GM18867 (cell line): ENCODE measurements at regions not wholly inside any gene's neighbourhood (a gene's known extent, or its start where the extent isn't known, plus 50 kb on each side); places are given as distances from the start of the nearest gene placed in this dataset.
"Not testable (repeated sequence)": the region's sequence is repeated elsewhere in the genome, so short reads cannot be mapped to it uniquely, and the experiment has no call there.

Experiments used
- ATAC-seq: cut with Tn5 transposase; IDR thresholded peaks from one replicate; pipeline ENCODE4 v1.9.1; 2021; ENCODE audit warnings: mild to moderate bottlenecking, moderate library complexity; ENCODE audit not compliant: unreplicated experiment

DNA sequence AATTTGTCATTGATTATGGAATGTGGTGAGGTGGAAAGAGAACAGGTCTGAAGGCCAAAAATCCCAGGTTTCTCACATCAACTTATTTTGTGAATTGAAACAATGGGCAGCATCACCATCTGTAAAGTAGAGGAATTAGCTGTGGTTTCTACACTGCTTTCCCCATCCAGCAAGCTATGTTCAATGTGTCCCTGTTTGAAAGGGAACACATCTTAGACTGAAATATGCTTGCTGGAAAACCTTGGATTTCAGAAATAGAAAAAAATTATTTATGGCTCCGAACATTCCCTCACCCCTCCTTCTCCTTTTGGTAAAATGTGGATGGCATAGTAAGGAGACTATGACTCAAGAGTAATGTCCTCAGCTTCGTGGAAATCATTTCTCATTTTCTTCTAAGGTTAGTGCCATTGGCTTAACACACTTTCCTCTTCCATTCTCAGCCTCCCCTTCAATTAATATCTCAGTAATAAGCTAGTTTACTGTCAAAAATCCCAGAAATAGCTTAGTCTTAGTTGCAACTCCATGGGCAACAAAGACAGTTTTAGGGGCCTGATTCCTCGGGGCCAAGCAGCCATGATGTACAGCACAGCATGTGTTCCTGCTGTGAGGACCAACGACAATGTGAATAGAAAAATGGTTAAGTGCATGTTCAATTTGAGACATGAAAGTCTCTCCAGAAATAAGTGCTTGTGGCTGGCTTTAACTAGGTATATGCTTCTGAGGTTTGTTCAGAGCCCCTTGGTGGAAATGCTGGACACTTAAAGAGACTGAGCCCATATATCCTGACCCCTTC lies 205.8 kb upstream of the SLC38A2 start:
- ATAC-seq: no peak

DNA sequence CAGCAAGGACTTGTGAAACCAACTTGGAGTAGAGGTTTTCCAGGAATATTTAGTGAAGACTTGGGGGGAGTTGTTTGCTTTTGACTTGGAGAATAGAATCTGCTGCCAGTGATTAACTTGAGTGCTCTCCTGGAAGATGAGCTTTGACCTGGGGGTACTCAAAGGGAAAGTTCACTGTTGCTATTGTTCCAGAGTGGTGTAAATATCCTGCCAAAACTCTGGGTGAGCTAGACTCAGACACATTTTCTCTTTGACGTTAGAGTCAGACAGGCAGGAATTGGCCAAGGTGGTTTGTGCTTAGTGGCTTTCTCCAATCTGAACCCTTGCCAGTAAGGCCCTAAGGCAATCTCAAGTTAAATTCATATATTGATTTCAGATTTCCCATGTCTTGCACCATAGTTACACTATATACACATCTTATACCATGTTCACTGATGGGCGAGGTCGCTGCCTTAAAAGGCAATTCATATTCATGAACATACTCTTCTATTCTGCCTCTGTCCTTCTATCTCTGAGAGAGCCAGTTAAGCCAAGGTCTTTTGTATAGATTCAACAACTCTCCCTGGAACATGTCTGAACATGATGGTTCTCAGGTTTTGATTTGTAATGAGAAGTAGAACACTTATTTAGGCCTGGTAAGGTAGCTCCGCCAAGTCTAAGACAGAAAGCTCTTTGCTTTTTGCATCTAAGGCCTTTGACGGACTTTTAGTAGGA lies 204.6 kb upstream of the SLC38A2 start:
- no peak for ATAC-seq

DNA sequence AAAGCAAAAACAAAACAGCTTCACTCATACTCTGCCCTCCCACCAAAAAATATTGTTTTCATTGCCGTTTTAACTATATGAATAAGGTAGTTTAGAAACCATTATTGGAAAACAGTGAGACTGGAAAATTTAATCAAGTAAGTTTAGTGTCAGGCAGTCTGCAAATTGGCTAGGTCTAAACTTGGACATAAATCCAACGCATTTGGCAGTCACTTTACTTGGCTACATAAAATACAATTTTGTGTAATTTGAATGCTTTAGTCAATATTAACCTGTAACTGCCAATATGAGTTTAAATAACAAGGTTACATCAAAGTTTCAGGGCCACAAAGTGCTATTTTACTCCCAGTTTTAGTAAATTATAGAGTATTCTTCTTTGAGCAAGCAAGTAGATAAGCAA lies 202.3 kb upstream of the SLC38A2 start:
- no peak for ATAC-seq

DNA sequence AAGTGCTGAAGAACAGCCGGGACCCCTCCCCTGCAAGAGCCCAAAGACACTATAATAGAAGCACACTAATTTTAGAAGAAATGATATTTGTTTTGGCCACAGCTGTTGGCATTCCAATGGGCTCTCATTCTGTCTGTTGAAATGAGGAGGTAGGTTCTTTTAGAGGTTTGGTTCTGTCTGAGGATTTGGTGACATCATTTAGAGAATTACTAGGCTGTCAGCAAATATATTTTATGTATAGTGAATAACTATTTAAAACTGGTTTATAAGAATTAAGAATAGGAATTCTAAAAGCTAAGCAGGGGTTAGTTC lies 200.7 kb upstream of the SLC38A2 start:
- no peak for ATAC-seq

DNA sequence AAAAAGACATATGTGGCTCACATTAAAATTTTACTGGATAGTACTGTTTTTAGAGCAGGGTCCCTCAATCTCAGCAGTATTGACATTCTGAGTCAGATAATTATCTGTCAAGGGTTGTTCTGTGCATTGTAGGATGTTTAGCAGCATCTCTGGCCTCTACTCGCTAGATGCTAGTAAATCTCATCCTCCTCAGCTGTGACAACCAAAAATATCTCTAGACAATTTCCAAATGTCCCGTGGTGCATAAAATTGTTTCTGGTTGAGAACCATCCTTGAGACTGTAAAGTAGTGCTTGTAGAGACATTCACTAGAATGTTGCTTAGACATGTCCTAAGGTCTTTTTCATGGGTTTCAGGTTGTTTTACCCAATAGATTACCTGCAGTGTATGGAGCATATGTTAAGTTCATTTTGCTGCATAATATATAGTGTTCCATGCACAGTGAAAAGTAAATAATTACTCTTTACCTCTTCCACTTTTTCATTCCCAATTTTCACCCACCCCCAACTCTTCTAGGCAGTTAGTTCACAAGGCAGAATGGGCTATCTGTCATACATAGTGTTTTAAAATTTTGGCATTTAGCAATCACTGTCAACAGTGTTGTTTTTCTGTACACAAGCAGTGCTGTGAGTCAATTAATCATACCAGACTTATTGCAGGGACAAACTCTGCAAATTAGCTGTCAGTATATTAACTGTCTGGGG lies 200.2 kb upstream of the SLC38A2 start:
- ATAC-seq: no peak

DNA sequence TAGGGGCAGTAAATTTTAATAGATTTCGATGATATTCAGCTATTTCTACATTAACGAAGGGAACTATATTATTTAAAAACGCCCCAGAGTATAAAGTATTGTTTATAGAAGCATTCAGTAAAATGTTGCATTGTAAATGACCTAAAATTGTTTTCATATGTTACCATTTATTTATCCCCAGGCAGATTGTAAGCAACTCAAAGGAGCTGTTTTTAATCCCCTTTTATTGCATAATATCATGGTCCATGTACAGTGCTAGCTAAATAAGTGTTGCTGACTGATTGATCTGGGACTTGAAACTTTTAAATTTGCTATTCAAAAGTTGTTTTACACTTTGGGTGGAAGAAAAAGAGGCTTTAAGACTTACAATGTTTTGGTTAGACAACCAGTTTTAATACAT lies 199.0 kb upstream of the SLC38A2 start:
- no peak for ATAC-seq

DNA sequence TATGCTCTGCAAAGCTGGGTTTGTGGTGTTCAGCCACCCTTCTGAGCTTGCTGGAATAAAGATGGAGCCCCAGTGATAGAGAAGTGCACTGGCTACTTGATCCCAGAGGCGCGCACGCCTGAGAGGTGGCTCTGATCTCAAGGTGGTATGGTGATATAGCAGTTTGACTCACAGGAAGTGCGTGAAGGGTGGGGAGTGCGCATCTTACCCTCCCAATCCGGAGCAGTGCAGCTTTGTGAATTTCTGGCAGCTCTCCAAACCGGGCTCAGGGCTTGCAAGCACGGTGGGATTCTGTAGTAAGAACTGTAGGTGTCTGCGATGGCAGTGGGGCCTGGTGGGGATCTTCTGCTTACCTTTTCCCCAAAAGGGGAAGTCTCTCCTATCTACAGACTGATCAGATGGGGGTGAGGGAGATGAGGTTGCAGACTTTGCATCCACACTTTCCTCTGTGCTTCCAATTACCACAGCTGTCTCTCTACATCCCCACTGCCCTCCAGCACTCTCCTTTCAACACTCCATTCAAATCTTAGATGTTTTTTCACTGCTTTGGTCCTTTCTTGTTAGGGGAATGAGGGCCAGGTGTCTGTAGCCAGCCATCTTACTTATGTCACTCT lies 197.4 kb upstream of the SLC38A2 start:
- ATAC-seq: no peak

DNA sequence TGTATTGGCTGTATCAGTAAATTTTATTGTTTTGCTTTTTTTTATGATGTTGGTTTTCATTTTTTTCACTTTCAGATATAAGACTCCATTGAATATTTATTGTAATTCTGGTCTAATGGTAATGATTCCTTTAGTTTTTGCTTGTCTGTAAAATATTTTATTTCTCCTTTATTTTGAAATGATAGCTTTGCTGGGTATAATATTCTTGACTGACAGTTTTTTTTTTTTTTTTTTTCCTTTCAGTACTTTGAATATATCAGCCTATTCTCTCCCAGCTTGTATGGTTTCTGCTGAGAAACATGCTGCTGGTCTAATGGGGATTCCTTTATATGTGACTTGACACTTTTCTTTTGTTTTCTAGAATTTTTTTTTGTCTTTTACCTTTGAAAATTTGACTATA lies 195.1 kb upstream of the SLC38A2 start:
- ATAC-seq: no peak

DNA sequence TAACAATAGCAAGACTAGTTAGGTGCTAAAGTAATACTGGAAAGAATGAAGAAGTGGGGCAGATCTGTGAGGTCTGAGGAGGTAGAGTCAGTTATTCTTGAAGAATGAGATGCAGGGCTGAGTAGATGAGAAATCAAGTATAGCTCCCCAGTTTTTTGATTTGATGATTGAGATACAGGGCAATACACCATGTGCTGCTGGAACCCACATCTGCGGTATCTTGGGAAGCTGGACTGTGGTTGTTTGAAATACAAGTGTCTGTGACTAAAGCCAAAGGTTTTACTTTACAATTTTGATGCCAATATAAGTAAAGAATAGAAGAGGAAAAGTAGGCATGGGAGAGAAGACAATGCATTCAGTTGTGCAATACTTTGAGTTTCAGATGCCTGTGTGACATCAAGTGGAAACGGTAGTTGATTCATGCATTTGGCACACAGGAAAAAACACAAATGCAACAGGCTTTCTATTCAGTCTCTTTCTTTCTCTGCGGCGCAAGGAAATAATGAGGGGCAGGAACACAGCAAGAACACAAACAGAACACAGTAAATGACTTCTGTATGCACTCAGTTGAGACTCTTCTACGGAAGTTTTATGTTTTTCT lies 190.2 kb upstream of the SLC38A2 start:
- no peak for ATAC-seq

DNA sequence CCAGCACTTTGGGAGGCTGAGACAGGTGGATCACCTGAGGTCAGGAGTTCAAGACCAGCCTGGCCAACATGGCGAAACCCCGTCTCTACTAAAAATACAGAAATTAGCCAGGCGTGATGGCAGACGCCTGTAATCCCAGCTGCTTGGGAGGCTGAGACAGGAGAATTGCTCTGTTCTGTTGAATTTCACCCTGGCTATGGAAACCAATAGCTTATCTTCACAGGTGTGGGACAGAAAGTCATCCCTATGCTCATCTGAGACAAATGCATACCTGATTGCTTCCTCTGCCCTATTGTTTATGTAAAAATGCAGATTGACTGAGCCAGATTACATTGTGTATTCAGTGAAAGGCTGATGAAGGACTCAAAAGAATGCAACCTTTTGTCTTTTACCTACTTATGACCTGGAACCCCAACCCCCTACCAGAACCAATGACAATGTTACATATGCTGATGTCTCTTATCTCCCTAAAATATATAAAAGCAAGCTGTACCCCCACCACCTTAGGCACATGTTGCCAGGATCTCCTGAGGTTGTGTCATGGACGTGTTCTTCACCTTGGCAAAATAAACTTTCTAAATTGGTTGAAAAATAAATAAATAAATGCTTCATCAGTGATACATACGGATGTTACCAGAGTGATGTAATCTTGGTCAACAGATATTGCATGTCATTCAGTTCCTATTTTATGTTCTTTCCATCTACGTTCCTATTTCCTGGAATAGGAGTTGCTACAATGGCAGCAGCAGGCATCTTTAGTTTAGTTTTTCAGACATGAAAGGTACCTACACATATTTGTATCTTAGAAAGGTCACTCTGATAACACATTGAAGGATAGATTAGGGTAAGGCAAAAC lies 189.4 kb upstream of the SLC38A2 start:
- ATAC-seq: not testable (repeated sequence)

DNA sequence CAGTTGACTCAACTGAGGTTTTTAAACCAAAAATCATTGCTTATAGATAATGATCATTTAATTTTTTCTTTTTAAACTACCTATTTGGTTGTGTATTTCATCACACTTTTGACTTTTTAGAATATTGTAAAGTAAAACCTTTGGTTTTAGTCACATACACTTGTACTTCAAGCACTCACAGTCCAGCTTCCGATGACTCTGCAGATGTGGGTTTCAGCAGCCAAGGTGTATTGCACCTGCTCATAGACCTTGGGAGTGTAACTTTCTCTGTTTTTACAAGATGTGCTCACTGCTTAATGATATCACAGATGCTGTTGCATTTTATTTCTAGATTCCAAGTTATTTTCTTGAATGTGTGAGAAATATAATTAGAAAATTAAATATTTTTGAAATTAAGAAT lies 188.3 kb upstream of the SLC38A2 start:
- no peak for ATAC-seq

DNA sequence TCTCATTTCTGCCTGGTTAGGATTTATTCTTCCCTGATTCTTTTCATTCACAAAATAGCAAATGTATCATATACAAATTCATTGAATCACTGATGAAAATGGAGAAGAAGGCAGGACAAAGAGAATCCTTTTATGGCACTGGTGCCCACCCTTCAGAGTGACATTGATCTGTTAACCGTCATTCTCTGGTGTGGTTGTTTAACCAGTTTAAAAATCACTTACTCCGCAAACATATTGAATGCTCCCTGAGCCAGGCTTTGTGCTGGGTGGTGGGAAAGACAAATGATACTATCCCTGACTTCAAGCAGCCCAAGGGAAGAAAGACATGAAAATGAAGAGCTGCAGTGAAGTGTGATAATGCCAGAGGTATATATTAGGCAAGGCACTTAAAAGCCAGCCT lies 187.5 kb upstream of the SLC38A2 start:
- ATAC-seq: no peak

DNA sequence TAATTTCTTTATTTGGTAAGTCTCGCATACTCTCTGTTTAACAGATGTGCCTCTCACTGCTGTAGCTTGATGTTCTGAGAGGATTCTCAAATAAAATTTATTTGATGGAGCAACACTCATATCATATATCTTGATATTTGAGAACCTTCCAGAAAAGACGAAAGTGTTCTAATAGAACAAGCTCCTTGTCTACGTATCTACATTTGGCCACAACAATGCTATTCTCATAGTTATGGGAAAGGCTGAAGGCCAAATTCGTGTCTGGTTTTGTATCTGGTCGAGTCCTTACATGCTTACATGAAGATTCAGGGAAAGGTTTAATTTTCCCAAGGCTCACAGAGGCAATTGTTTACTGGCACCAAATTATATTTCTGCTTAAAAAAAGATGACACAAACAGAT lies 186.7 kb upstream of the SLC38A2 start:
- no peak for ATAC-seq

DNA sequence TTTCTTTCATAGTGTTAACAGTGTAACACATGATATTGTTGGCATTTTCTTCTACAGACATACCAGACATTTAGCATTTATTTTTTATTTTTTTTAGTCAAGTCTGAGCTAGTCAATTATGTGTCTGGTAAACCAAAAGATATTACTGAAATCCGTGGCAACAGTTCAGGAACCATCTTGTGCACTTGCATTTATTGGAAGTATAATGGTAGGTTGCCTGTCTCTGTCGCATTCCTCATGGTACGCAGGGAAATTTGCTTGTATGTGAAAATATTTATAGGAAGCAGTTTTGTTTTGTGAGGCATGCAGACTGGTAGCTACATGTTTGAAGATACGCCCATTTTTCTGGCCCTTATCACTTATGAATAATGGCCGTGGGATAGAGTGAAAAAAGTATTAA lies 186.1 kb upstream of the SLC38A2 start:
- no peak for ATAC-seq

DNA sequence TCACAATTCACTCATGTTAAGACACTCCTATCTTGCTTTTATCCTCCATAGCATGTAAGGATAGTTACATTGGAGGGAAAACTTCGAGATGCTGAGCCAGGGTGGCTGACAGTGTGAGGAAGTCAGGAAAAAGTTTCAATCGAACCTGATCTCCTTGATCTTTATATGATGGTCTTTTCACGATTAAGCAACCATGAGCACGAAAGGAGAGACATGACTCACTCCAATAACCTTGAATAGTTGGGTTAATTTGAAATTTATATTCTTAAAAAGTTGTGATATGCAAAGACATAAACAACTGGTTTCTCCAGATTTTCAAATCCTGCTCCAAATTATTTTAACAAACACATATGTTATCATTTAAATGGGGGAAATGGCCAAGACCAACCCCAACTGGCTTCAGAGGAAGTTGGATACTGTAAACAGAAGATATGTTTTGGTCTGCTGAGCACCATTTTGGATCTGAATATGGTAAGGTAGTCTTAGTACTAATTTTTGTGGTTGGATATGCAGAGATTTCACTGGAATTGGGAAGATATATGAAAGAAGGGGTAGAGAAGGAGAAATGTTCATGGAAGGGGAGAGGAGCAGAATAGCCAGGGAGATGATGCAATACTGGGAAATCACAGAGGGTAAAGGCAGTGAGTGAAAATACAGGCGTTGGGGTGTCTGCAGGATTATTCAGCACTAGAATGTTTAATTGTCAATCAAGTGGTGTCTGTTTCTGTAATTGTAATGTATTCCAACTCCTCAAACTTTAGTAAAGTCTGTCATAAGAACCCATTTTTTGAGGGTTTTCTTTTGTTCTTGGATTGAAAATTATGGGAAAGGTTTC lies 185.2 kb upstream of the SLC38A2 start:
- ATAC-seq: no peak

DNA sequence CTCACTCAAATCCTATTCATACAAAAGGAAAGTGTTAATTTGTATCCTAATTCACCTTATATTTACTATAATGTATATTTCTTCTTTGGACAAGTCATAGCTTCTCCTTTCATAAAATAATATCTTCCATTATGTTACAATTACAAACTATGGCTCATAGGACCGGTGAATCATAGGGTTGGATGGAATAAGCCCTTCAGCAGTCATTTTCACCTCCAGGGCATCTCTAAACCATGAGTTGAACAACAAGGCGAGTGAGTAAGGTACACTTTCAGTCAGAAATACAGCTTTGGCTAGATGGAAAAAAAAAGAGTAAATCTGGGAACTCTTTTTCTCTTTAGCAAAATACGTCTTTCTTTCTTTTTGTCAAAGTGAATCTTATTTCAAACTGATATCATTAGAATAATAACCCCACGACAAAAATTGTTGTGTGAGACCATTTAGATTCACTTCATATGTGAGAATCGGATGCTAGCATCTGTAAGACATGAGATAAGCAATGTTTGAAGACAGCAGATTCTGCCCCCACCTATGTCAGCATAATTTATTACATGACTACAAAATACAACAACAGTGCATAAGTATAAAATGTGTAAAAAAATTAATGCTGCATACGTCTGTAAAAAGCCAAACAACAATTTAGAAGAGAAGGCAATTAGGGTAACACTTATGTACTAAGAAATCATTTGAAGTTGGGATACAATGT lies 184.4 kb upstream of the SLC38A2 start:
- no peak for ATAC-seq

DNA sequence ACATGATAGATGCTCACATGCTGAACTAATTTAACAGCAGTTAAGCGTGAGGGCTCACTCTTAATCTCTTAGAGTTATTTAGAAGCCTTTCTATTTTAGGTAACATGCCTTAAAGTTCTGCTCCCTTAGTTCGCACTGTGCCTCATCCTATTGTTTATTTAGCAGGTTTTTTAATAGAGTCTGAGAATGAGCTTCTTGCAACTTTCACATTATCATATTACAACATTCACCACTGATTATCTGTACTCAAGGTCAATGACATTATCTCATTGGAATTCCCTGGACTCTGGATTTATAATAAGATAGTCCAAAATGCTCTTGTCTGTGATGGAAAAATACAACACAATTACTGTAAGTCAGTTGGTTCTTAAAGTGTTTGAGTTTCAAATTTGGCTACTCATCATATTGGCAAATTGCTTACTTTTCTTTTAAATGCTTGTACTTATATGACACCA lies 183.6 kb upstream of the SLC38A2 start:
- ATAC-seq: no peak

DNA sequence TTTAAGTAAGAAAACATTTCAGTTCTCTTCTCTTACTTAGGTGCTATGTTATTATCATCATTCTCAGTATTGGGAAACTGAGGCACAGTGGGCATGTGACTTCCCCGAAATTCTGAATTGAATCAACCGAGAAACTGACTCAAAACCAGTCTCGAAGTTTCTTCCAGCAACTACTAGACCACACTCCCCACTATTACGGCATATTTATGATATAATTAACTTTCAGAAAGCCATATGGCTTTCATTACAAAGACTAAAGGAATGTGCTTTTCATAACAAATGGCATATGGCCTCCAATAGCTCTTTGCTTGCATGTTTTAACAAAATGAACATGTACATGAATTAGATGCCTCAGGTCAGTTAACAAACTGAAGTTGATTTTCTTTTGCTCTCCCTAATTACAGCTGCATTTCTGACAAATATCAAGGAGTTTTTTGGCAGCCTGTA lies 182.9 kb upstream of the SLC38A2 start:
- no peak for ATAC-seq

DNA sequence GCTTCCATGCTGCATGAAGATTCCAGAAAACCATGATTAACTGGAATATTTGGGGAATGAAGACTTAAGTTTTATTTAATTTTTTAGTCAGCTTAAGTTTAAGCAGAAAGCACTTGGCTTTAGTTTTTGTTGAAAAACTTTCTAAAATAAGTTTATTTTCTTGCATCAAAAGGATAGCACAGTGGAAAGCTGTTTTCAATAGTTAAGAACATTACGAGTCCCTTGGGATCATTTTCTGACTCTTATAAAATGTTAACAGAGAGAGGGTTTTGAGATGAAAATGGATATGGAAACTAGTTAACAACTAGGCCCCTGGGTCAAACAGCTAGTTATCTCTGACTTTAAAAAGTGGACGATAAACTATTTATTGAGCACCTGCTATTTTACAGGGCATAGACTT lies 181.9 kb upstream of the SLC38A2 start:
- no peak for ATAC-seq
